Osteocyte (in vitro differentiated cells): ENCODE measurements at regions not wholly inside any gene's neighbourhood (a gene's known extent, or its start where the extent isn't known, plus 50 kb on each side); places are given as distances from the start of the nearest gene placed in this dataset.

Experiments
- DNase-seq: peaks from one replicate; pipeline ENCODE4 v3.0.0; 2021; ENCODE audit warnings: mixed read lengths; ENCODE audit not compliant: unreplicated experiment; ENCODE audit errors: extremely low spot score
- H3K27ac Mint-ChIP-seq: one replicate; pipeline ENCODE4 v1.8.0; 2021; ENCODE audit warnings: mild to moderate bottlenecking, mixed read lengths; ENCODE audit not compliant: unreplicated experiment
- H3K27me3 Mint-ChIP-seq: one replicate; pipeline ENCODE4 v1.8.0; 2021; ENCODE audit warnings: mixed read lengths; ENCODE audit not compliant: unreplicated experiment
- H3K36me3 Mint-ChIP-seq: one replicate; pipeline ENCODE4 v1.8.0; 2021; ENCODE audit warnings: mixed read lengths; ENCODE audit not compliant: unreplicated experiment
- H3K4me1 Mint-ChIP-seq: one replicate; pipeline ENCODE4 v1.8.0; 2021; ENCODE audit warnings: mixed read lengths; ENCODE audit not compliant: unreplicated experiment
- H3K4me3 Mint-ChIP-seq: one replicate; pipeline ENCODE4 v1.8.0; 2021; ENCODE audit warnings: mild to moderate bottlenecking, moderate library complexity, mixed read lengths; ENCODE audit not compliant: unreplicated experiment
- H3K9me3 Mint-ChIP-seq: one replicate; pipeline ENCODE4 v1.8.0; 2021; ENCODE audit warnings: mixed read lengths; ENCODE audit not compliant: unreplicated experiment
- TF ChIP-seq, protein P1 (sequence below): fragments of 200-600 bp; sonication (generic); IDR thresholded peaks from 2 replicates; pipeline ENCODE4 v1.5.0; 2021; ENCODE audit warnings: antibody characterized with exemption, mild to moderate bottlenecking, moderate library complexity

DNA sequence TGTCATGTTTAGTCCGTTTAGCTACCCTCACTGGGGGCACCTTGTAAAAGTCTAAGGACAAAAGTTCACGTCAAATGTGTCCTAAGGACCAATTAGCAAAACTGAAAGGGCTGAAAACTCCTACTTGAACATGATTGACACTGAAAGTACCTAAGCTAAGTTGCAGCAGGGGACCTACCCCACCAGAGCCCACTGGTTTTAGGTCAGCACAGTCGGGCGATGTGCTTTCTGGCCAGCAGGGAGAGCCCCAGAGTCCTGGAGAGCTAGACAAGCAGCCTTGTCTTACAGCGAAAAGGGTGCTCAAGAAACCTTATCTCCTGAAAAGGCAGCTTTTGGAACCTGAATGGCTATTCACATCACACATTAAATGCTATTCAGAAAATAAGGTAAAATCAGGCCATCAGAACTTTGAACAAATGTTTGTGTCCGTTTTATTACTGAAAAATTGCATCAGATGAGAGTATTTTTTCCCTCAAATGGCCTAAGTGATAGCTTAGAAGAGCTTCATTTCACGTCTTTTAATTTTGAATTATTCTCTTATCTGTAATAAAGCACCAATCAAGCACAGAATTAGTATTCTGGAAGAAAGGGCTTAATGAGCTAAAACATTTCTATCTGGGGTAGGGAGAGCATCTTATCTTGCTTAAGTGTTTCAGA is 52.2 kb upstream of the MKI67 start:
- Mint-ChIP-seq H3K9me3 (peaks cover 22% of the 10 kb centered on the region), H3K27me3 (no peaks in the 10 kb centered on the region), H3K4me1 (peaks cover 5% of the 10 kb centered on the region), H3K27ac (no peak overlapping the region), H3K4me3 (no peak overlapping the region), H3K36me3 (no peaks in the 10 kb centered on the region)
- TF ChIP-seq, protein P1, sequence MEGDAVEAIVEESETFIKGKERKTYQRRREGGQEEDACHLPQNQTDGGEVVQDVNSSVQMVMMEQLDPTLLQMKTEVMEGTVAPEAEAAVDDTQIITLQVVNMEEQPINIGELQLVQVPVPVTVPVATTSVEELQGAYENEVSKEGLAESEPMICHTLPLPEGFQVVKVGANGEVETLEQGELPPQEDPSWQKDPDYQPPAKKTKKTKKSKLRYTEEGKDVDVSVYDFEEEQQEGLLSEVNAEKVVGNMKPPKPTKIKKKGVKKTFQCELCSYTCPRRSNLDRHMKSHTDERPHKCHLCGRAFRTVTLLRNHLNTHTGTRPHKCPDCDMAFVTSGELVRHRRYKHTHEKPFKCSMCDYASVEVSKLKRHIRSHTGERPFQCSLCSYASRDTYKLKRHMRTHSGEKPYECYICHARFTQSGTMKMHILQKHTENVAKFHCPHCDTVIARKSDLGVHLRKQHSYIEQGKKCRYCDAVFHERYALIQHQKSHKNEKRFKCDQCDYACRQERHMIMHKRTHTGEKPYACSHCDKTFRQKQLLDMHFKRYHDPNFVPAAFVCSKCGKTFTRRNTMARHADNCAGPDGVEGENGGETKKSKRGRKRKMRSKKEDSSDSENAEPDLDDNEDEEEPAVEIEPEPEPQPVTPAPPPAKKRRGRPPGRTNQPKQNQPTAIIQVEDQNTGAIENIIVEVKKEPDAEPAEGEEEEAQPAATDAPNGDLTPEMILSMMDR: peak; percentile 36
- no peak for DNase-seq

DNA sequence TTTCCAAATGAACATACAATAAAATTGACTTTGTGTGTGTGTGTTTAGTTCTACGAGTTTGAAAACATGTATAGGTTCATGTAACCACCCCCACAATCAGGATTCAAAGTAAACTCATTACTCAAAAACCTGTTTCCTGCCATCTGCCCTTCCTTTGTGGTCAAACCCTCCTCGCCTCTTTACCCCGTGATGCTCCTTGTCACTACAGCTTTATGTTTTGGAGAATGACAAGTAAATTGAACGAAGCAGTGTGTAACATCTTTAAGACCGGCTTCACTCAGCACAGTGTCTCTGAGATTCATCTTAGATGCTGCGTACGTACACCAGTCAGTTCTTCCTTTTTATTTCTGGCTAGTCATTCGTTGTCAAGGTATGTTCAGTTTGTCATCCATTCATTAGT is 54.6 kb upstream of the MKI67 start:
- Mint-ChIP-seq H3K4me3 (no peak overlapping the region), H3K36me3 (no peaks in the 10 kb centered on the region), H3K4me1 (no peaks in the 10 kb centered on the region), H3K27me3 (peaks cover 7% of the 10 kb centered on the region), H3K9me3 (peaks cover 13% of the 10 kb centered on the region), H3K27ac (no peak overlapping the region)
- no peak for DNase-seq
- TF ChIP-seq, protein P1: no peak

DNA sequence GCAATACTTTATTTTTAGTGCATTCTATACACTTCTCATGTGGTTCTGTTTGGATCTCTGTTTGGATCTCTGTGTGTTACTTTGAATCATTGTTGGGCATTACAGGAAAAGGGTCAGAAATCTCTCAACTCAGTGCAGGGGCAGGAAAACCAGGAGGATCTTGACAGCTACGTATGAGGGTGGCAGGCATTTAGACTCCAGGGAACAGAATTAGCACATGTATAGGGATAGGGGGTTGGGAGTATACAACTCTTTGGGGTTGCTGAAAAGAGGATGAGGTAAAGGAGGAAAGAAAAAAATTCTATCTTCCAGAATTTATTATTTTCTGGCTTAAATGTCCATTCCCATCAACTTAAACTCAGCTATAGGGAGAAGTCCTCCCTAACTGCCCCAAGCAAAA is 59.4 kb upstream of the MKI67 start:
- DNase-seq: no peak
- Mint-ChIP-seq H3K27me3 (peaks cover 21% of the 10 kb centered on the region), H3K4me1 (peaks cover 2% of the 10 kb centered on the region), H3K9me3 (peaks cover 13% of the 10 kb centered on the region), H3K4me3 (no peak overlapping the region), H3K27ac (no peak overlapping the region), H3K36me3 (no peaks in the 10 kb centered on the region)
- TF ChIP-seq, protein P1: no peak

DNA sequence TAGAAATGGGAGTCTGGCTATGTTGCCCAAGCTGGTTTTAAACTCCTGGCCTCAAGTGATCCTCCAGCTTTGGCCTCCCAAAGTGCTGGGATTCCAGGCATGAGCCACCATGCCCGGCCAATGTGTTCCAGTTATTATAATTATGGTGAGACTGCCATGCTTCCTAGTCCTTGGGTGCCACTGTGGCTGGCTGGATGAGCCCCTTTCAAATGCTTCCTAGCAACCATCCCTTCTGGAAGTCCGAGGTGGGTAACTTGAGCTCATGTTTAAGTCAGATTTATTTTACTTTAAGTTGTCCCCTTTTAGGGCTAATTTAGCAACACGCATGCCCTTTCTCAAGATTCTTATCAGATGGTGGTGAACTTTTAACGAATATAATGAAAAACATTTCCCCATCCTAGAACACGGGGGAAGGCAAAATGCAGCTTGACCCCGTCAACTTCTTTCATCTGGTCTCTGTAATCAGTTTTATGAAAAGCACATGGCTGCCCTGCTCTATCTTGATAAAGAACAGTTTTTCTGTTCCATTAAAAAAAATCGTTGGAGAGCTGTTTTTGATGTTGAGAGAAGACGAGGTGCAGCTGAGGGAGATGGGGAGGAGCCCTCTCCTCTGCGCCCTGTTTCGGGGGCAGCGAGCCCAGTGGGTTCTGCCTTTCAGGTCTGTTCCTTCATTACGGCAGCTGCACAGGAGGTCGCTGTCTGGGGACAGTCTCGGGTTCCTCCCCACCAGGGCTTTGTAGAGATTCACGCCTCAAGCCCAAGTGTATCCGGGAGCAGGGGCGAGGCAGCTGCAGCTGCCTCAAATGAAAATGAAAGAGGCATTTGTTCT is 61.0 kb upstream of the MKI67 start:
- peak; percentile 59 for DNase-seq
- Mint-ChIP-seq H3K9me3 (peaks cover 13% of the 10 kb centered on the region), H3K4me3 (no peak overlapping the region), H3K36me3 (no peaks in the 10 kb centered on the region), H3K27me3 (peaks cover 21% of the 10 kb centered on the region), H3K27ac (no peak overlapping the region), H3K4me1 (peaks cover 2% of the 10 kb centered on the region)
- TF ChIP-seq, protein P1: no peak

DNA sequence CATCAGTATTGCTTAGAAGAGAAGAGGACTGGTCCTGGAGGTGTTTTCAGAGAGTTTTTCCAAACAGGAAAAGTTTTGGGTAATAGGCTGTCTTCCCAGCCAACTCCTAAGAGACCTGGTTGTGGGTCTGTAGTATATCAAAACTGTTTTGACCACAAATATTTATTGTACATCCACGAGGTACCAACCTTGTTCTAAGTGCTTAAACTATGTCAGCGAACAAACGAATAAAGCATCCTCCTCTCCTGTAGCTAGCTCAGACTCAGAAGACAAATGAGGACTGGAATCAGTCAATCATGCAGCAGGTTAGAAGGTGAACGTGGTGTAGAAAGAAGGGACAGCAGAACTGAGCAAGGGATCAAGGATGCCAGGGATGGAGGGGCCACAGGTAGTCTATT is 61.6 kb upstream of the MKI67 start:
- Mint-ChIP-seq H3K27me3 (peaks cover 21% of the 10 kb centered on the region), H3K36me3 (no peaks in the 10 kb centered on the region), H3K27ac (no peak overlapping the region), H3K9me3 (peaks cover 10% of the 10 kb centered on the region), H3K4me1 (peaks cover 2% of the 10 kb centered on the region), H3K4me3 (no peak overlapping the region)
- DNase-seq: no peak
- TF ChIP-seq, protein P1: no peak
